NCI-H1436 (cell line): ENCODE measurements at regions not wholly inside any gene's neighbourhood (a gene's known extent, or its start where the extent isn't known, plus 50 kb on each side); places are given as distances from the start of the nearest gene placed in this dataset.

ENCODE experiments used
- DNase-seq: peaks from one replicate; lab custom pipeline; 2025; lab: John Stamatoyannopoulos, UW

DNA sequence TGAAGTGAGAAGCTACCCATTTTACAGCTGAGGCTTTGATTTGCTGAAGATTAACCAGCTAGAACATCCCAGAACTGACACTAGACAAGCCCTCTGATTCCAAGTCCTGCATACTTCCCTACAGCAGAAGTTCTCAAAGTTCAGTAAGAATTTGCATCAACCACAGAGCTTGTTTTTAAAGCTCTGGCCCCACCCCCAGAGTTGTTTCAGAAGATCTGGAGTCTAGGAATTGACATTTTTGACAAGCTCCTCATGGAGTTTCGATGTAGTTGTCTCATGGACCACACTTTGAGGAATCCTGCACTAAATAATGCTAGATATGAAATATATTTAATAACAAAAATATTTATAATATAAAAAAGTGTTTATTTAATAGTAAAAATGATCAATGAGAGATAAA, 120.3 kb upstream of the ADAMTS18 start:
- no peak for DNase-seq

DNA sequence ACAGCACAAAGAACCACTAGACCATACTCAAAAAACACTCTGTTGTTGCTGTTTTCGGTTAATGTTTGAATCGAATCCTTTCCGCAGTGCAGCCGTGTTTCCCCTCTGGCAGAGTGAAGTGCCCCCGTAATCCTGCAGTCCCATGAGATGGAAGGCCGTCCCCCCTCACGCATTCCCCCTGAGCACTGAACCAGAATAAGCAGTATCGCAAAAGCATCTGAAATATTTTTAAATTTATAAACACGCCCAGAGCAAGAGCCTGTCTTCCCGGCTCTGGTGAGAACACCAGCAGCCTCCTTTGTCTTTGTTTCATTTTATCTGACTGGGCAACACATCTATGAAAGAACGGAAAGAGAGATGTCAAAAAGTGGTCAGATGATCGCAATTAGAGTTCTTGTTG, 121.0 kb upstream of the ADAMTS18 start:
- DNase-seq: no peak

DNA sequence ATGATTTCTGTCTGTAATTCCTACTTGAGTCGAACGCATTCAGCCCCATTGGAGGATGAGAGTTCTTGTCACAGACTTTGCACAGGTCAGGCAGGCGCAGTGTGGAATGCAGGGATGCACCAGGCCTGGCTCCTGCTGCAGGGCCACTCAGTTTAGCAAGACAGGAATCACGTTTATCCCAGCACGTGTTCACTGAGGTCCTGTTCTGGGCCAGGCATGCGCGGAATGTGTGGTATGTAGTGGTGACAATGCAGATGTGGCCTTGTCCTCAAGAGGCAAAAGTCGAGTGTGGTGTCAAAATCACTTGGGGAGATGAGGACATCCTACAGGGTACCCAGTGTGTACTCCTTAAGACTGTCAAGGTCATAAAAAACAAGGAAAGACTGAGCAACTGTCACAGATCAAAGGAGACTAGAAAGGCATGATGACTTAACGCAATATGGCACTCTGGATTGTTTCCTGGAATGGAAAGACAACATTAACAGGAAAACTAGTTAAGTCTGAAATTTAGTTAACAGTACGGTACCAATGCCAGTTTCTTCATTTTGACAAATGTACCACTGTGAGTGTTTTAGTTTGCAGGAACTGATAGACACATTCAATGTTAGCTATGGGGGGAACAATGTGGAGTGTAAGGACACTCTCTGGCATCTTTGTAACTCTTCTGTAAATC, 121.5 kb upstream of the ADAMTS18 start:
- no peak for DNase-seq

DNA sequence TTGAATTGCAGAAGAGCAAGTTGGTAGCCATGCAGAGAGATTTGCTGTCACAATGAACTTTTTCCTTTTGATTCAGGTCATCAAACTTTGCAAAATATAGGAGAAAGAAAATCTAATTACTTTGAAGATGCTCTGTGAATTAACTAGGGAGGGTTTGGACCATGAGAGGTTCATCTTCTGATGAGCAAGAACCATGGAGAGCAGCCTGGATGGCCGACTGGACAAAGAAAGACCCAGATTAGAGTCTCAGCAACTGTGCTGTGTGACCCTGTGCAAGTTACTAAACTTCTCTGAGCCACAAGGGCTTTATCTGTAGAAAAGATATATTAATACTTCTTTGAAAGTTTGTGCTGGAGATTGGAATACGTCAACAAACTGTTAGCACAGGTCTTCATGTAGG, 122.6 kb upstream of the ADAMTS18 start:
- DNase-seq: no peak

DNA sequence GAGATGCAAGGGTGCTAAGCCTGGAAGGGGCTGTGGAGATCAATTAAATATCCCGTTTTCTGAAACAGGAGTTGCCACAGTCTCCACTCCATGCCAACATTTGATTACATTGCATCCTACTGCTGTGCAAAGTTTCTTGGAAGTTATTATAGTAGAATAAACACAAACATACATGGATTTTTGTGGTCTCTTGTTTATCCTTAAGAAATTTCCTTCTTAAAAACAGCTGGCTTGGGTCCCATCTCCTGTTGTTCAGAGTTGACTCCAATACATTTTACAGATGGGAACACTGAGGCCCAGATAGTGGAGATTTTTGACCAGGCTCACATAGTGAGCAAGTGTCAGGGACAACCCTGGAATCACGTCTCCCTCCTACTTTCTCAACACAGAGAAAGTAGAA, 124.0 kb upstream of the ADAMTS18 start:
- no peak for DNase-seq

DNA sequence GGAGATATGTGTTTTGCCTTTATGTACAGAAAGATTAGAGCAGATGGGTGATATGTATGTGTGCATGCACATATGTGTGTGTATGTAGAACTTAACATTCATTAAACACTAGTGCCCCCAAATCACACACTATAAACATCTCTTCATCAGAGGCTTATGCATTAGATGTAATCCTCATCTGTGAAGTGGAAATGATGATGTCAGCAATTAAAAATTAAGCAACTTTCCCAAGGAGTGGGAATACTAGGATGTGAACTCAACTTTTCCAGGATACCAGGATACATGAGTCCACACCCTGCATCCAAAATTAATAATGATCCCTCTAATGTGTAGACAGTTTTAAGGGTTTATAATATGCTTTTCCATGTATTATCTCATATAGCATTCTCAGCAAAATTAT, 127.7 kb upstream of the ADAMTS18 start:
- DNase-seq: no peak

DNA sequence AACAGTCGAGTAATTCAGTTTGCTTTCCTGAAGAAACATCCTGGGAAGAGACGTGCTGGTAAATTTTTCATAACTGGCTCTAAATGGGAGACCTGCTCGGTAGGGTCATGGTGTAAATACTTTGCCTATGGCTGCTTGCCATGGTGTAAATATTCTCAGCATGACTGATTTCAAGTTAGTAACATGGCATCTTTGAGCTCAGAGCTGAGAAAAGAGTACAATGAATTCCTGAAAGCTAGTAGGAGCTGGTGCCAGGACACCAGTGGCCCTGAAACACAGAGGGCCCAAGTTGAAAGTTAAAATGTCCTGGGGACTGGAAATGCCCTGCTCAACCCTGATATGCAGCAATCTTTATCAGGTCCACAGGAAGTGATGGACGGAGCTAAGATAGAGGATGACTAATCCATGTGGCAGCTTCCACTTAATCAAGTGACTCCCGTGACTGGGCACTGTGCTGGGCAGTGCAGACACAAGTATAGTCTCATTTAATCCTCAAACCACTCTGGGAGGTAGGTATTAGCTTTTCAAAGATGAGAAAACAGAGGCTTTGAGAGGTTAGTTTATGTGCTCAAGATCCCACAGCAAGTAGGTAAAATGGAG, 130.1 kb upstream of the ADAMTS18 start:
- no peak for DNase-seq

DNA sequence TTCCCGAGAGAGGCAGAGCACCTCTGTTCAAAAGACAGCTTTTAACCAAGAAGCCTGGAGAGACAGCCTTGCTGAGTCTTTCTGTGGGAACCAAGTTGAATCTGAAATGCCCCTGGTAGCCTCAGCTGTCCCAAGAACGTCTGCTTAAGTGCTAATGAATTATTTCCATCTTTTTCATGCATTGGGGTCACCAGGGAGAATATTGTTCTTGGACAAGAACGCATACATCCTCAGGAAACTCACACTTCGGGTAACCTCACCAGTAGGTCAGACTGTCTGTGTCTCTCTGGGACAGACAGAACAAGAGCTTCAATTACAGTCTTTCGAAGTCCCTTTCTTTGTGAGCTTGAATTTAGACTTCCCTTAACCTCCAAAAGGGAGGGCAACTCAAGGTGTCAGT, 134.6 kb upstream of the ADAMTS18 start:
- DNase-seq: no peak

DNA sequence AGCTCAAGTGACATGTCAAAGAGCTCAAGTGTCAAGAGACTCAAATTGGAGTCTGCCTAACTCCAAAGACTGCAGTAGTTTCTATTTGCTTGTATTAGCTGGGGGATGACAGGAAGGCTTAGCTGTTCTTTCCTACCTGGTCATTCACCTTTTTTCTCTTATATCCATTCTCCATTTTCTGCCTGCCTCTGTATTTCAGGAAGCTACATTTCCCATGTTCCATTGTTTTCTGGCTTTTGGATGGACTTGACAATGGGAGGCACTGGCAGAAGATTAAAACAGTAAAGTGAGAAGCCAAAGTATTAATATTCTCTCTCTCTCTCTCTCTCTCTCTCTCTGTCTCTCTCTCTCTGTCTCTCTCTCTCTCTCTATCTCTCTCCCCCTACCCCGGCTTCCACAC, 135.7 kb upstream of the ADAMTS18 start:
- DNase-seq: no peak

DNA sequence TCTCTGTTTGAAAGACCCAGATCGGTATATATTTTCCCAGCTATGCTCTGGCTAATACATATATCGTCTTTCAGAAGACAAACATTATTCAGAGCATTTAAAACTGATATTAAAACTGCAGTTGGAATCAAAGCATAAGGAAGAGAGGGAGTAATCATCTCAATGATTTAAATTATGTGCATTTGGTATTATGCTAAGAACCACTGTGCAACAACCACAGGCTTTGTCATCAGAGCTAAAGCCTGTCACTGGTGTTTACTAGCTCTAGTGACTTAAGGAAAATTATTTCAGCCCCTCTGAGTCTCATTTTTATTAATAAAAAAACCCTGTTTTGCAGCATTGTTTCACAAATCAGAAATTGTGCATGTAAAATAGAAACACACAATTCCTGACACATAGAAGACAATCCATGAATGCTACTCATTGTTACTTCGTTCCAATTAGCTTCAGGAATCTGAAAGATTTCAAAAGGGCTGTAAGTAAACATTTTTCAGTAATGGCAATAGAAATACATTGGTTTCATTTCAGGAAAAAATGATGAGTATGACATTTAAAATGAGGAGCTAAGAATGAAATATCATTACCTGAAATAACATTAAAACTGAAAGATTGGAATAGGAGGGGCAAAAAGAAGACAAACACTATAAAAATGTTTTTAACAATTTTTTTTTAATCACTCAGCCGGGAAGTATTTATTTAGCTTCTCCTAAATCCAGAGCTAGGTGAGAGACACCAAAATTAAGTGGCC, 136.5 kb upstream of the ADAMTS18 start:
- no peak for DNase-seq

DNA sequence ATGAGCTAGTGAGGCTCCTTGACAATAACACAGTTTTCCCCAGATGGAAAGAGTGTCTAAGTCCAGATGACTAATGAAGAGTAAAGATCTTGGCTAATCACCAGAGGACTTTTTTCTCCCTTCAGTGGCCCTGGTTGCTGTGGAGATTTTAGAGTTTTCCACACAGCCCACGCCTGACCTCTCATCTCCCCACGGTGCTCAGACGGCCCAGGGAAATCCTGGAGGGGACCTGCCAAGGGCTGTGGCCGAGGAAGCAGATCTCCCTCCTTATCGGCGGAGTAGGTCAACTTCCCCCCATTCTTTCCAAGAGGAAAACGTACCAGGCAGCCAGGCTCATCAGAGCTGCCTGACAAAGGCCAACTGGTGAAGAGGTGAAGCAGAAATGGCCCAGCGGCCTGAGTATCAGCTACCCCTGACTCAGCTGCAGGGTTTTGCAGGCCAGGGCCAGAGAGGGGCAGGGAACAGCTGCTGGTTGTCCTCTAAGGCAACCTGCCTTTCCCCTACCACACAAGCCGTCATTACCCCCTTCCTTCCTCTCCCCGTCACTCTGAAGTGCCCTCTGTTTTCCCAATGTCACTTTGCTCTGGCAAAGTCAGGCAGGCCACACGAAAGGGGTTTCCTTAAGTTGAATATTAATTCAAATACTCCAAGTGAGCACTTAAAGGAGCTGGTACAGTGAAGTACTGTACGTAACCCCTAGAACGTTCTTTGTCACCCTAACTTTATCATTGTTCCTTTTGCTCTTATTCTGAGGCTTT, 140.2 kb upstream of the ADAMTS18 start:
- no peak for DNase-seq

DNA sequence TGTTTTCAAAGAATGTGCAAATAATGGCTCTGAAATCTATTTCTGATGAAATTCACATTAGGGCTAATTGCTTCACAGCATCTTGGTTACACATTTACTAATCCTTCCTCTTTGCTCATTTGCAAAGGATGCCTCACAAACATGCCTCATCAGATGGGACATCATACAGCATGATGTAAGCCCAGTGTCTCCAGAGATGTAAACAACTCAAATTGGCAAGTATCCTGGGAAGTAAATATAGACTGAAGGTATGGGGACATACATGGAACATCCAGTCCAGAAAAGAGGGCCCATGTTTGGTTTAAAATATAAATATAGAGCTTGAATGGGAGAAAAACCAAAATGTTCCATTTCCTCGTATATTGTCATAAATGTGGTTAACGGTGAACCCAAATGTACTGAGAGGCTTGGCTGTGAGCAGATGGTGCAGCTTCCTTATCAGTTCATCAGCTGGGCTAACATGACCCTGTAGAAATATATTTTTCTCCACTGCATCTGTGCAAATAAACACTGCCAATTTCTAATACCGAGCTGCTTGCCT, 142.9 kb upstream of the NUDT7 start:
- DNase-seq: no peak

DNA sequence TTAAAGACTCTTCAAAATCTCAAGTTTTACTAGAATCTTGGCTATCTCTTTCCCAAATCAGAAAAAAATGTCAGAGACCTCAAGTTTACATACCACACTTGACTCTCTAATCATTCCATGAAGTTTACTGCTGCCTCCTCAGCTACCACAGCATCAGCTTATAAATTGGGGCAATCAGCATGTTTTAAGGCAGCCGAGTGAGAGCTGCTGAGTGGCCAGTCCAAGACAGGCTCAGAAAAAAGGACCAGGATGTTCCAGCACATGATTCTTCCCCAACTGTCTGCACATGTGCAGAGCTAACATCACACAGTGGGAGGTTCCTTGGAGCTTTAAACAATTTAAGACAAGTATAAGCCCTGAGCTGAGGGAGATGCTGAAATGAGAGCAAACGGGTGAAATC, 140.6 kb upstream of the NUDT7 start:
- no peak for DNase-seq

DNA sequence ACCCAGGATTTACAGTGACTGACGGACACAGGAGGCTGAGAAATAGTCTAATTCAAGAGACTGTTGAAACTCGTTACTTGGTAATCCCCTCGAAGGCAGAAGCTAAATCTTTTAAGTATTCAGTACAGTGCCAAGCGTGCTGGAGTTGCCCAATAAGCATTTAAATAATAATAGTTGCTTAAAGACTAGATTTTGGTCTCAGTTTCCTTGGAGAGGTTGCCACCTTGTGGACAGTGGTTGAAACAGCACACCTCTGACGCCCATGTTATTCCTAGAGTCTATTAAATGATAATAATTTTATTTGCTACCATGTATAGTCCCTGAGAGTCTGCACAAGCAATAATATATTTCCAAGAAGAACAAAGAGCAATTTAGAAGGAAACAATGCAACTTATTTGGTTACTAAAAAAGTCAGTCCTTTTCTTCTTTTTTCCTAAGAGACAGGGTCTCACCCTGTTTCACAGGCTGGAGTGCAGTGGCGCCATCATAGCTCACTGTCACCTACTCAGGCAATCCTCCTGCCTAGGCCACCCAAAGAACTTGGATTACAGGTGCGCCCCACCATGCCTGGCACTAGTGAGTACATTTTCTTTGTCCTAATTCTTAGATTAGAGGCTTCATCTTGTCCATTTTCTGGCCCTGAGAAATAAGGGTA, 138.0 kb upstream of the NUDT7 start:
- DNase-seq: peak; percentile 35

DNA sequence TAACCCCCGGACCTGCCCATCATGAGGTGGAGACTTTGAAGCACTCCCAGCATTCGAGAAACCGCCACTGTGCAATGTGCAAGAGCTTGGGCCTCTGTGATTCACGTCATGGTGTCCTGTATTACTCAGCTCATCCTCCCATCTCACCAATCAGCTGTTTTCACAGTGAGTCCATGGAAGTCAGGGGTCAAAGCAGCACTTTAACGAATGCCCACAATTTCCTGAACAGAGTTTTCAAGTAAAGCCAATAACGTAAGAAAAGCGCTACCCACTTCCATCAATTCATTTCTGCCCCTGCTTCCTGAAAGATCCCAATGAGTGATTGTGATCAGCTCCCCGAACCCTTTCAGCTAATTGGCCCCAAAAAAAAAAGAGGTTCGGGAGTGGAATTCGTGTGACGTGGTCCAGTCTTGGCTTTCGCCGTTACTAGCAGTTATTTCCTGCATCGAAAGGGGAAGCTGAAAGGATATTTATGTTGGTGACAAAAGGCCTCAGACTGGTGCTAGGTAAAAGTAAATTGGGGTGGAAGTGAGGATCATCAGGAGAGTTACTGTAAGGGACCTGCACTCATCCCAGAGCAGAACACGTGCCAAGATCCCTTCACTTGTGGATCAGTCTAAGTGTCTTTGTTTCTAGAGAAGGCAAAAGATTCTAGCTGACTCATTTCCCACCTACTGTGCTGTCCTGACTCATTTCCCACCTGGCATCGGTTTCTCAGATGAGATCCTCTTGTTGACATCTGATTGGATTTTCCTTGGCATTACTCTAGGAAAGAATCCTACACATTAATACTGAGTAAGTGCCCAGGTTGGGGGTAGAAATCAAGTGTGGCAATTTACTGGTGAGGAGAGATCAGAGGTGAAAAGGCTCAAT, 136.7 kb upstream of the NUDT7 start:
- DNase-seq: no peak

DNA sequence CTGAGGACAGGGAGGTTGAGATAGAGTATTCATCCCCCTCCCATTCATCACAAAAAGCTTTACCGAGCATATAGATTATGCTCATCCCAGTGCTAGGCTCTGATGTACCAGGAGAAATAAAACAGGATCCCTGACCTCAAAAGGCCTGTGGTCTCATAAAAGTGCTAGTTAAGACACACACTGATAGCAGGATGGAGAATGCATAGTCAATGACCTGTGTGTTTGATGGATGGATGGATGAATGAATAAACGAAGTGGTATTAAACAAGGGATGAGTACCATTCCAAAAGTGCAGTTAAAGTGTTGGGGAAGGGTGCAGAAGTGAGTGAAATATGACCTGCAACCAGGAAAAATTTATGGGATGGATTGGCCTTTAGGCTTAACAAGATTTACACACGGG, 133.9 kb upstream of the NUDT7 start:
- DNase-seq: no peak

DNA sequence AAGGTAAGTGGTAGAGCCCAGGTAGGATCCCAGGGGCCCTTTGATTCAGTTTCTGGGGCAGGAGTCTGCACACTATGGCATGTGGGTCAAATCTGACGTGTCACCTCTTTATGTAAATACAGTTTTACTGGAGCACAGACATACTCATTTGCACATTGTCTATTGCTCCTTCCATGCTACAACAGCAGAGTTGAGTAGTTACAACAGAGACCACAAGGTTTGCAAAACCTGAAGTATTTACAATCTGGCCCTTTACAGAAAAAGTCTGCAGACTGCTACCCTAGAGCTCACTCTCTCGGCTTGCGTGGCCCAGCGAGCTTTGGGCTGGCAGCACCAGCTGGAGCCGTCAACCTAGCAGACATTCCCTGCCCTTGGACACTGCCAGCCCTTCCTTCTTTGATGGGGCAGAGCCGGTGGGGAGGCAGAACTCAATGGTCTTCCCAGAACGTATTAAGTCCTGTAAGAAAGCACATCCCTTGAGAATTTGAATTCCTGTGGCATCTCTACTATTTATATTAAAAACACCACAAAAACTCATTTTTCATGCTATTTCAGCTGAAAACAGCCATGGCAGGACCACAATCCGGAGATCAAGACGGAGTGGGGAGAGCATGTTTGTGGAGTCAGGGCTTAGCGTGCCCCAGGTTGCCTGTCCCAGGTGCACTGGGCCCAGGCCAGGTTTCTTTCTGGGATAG, 133.1 kb upstream of the NUDT7 start:
- no peak for DNase-seq

DNA sequence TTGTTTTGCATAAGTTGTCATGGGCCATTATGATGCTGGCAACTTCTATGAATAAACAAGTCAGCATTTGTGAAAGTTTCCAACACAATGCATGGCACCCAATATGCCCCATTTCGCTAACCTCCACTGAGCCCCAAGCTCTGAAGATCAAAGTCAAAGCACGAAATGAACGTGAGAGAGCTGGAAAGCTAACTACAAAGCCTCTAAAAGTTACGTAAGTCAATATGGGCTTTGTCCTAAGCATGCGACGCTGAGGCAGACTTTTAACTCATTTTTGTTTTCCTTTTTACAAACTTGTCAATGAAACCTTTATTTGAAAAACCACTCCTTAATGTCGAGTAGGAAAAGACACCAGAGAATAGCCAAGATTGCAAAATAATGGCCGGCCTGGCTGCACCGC, 131.6 kb upstream of the NUDT7 start:
- no peak for DNase-seq

DNA sequence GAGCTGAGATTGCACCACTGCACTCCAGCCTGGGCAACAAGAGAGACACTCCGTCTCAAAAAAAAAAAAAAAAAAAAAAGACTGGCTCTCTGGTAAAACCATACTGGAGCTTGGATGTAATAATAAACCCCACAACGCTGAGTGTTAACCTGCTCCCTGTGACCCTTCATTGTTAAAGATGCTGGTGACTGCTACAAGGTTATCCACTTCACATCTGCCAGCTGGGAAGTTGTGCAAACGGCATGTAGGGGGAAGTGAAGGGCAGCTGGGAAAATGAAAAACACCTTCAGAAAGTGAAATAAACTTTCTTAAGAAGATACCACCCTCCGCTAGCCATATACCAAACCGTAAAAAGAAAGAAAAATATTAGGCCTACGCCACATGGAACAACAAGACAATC, 131.0 kb upstream of the NUDT7 start:
- DNase-seq: no peak

DNA sequence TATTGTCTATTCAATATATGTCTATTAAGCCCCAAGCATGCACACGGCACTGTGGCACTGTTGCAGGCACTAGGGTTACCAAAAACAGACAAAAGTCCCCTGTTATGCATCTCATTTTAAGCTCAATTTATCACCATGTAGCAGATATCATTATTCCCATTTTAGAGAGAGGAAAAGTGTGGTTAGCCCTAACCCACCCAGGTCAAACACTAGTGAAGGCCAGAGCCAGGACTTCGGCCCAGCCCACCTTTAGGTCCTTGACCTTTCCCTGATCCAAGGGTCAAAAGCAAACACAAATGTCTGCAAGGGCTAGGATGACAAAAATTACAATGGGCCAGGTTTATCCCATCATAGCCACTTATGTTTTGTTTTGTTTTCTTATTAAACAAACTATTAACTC, 130.3 kb upstream of the NUDT7 start:
- DNase-seq: no peak
